Bronchial epithelial cell (primary cell): ENCODE measurements at regions not wholly inside any gene's neighbourhood (a gene's known extent, or its start where the extent isn't known, plus 50 kb on each side); places are given as distances from the start of the nearest gene placed in this dataset.
"Not testable (repeated sequence)": the region's sequence is repeated elsewhere in the genome, so short reads cannot be mapped to it uniquely, and the experiment has no call there.

ENCODE experiments used
- DNase-seq: peaks from one replicate; pipeline ENCODE4 v3.0.0-alpha.2; 2010; ENCODE audit warnings: low read depth
- FAIRE-seq: peaks from 2 replicates; lab custom pipeline; 2011; peaks lifted over from hg19 to GRCh38; lab: Jason Lieb, UNC
- H3K27me3 ChIP-seq: 2 replicates; pipeline ENCODE4 v1.5.1; 2011; ENCODE audit warnings: low read length; ENCODE audit not compliant: control insufficient read depth, insufficient read depth
- H3K36me3 ChIP-seq: 2 replicates; pipeline ENCODE4 v1.5.1; 2011; ENCODE audit warnings: low read length; ENCODE audit not compliant: control insufficient read depth, insufficient read depth
- H3K4me3 ChIP-seq: 2 replicates; pipeline ENCODE4 v1.5.1; 2011; ENCODE audit warnings: mild to moderate bottlenecking, low read depth, low read length, control low read depth
- CTCF ChIP-seq: IDR thresholded peaks from 2 replicates; pipeline ENCODE4 v1.5.1; 2011; ENCODE audit warnings: mild to moderate bottlenecking, moderate library complexity, low read length, control low read depth, inconsistent platforms; ENCODE audit not compliant: insufficient read depth, severe bottlenecking

GRCh38 chr17:68103148-68103547, 67.6 kb downstream of the KPNA2 start:
- FAIRE-seq (no peak), DNase-seq (no peak)
- no peak for TF ChIP-seq CTCF
- H3K36me3 ChIP-seq = no peaks in the 10 kb centered on the region
- no peak overlapping the region for H3K4me3 ChIP-seq
- H3K27me3 ChIP-seq = no peaks in the 10 kb centered on the region

GRCh38 chr17:68106085-68106484, 70.5 kb downstream of the KPNA2 start:
- H3K4me3 ChIP-seq = no peak overlapping the region
- DNase-seq (no peak), FAIRE-seq (no peak)
- TF ChIP-seq CTCF = no peak
- H3K27me3 ChIP-seq = no peaks in the 10 kb centered on the region
- no peaks in the 10 kb centered on the region for H3K36me3 ChIP-seq

GRCh38 chr17:68107373-68107772, 71.8 kb downstream of the KPNA2 start:
- H3K4me3 ChIP-seq = no peak overlapping the region
- H3K27me3 ChIP-seq = no peaks in the 10 kb centered on the region
- no peak for FAIRE-seq

GRCh38 chr17:68108313-68109000, 72.9 kb downstream of the KPNA2 start:
- no peak for TF ChIP-seq CTCF
- FAIRE-seq (no peak), DNase-seq (no peak)
- Histone ChIP-seq H3K36me3 (no peaks in the 10 kb centered on the region), H3K4me3 (no peak overlapping the region), H3K27me3 (no peaks in the 10 kb centered on the region)

More at GRCh38 chr17:68107373-68107772, 71.8 kb downstream of the KPNA2 start:
- DNase-seq = no peak
- TF ChIP-seq CTCF = no peak
- no peaks in the 10 kb centered on the region for H3K36me3 ChIP-seq

GRCh38 chr17:68109404-68109803, 73.9 kb downstream of the KPNA2 start:
- FAIRE-seq = not testable (repeated sequence)

GRCh38 chr17:68116211-68116610, 80.7 kb downstream of the KPNA2 start:
- H3K36me3 ChIP-seq, H3K4me3 ChIP-seq, DNase-seq, FAIRE-seq, H3K27me3 ChIP-seq: not testable (repeated sequence)

More at GRCh38 chr17:68109404-68109803, 73.9 kb downstream of the KPNA2 start:
- H3K27me3 ChIP-seq, H3K36me3 ChIP-seq, H3K4me3 ChIP-seq, DNase-seq: not testable (repeated sequence)

- TF ChIP-seq CTCF = no peak
- DNase-seq = no peak
- no peak overlapping the region for H3K4me3 ChIP-seq
- no peaks in the 10 kb centered on the region for H3K27me3 ChIP-seq
- H3K36me3 ChIP-seq = peaks cover 5% of the 10 kb centered on the region
- no peak for FAIRE-seq
These were observed 87.1 kb downstream of the KPNA2 start for GRCh38 chr17:68122587-68122986.
